OCI-LY1 (cell line): ENCODE measurements at regions not wholly inside any gene's neighbourhood (a gene's known extent, or its start where the extent isn't known, plus 50 kb on each side); places are given as distances from the start of the nearest gene placed in this dataset.

Experiments
- H2AFZ ChIP-seq: fragments of 200-600 bp; sonication (generic), shearing (Covaris generic); 2 replicates; pipeline ENCODE4 v1.6.0; 2014; ENCODE audit warnings: antibody characterized with exemption, mild to moderate bottlenecking, low read length
- H3F3A ChIP-seq: fragments of 200-600 bp; sonication (generic), shearing (Covaris generic); 2 replicates; pipeline ENCODE4 v1.6.0; 2014; ENCODE audit warnings: mild to moderate bottlenecking, antibody characterized with exemption, low read length, moderate library complexity; ENCODE audit not compliant: insufficient read depth
- H3K27ac ChIP-seq: fragments of 200-600 bp; sonication (generic); 2 replicates; pipeline ENCODE4 v1.5.1; 2014; ENCODE audit warnings: low read length, mixed run types, mild to moderate bottlenecking, low read depth; ENCODE audit not compliant: poor library complexity, severe bottlenecking
- H3K27me3 ChIP-seq: fragments of 200-600 bp; sonication (generic); 2 replicates; pipeline ENCODE4 v1.6.0; 2014; ENCODE audit warnings: antibody characterized with exemption, mild to moderate bottlenecking, low read length, moderate library complexity; ENCODE audit not compliant: insufficient read depth
- H3K36me3 ChIP-seq: fragments of 200-600 bp; sonication (generic); 2 replicates; pipeline ENCODE4 v1.6.1; 2014; ENCODE audit warnings: mild to moderate bottlenecking, antibody characterized with exemption, low read length, moderate library complexity, mixed read lengths; ENCODE audit not compliant: insufficient read depth
- H3K4me1 ChIP-seq: fragments of 200-600 bp; sonication (generic); 2 replicates; pipeline ENCODE4 v1.5.1; 2014; ENCODE audit warnings: mild to moderate bottlenecking, low read length, moderate library complexity; ENCODE audit not compliant: insufficient read depth, severe bottlenecking
- H3K4me2 ChIP-seq: fragments of 200-600 bp; sonication (generic), shearing (Covaris generic); 2 replicates; pipeline ENCODE4 v1.6.1; 2014; ENCODE audit warnings: low read length
- H3K4me3 ChIP-seq: fragments of 200-600 bp; sonication (generic); 2 replicates; pipeline ENCODE4 v1.5.1; 2014; ENCODE audit warnings: low read length, low read depth, mild to moderate bottlenecking, mixed read lengths; ENCODE audit not compliant: poor library complexity, severe bottlenecking
- H3K79me2 ChIP-seq: fragments of 200-600 bp; shearing (Covaris generic); 2 replicates; pipeline ENCODE4 v1.6.1; 2016; ENCODE audit warnings: mixed run types, low read length, mixed read lengths; ENCODE audit not compliant: insufficient read depth
- H3K9ac ChIP-seq: fragments of 200-600 bp; sonication (generic), shearing (Covaris generic); 2 replicates; pipeline ENCODE4 v1.6.1; 2014; ENCODE audit warnings: mild to moderate bottlenecking, low read length, mixed read lengths
- H3K9me2 ChIP-seq: fragments of 200-600 bp; sonication (generic), shearing (Covaris generic); 2 replicates; pipeline ENCODE4 v1.6.1; 2014; ENCODE audit warnings: low read depth, mild to moderate bottlenecking, low read length, mixed read lengths
- H3K9me3 ChIP-seq: fragments of 200-600 bp; shearing (Covaris generic); 2 replicates; pipeline ENCODE4 v1.6.1; 2014; ENCODE audit warnings: low read length, mixed read lengths
- H4K20me1 ChIP-seq: fragments of 200-600 bp; sonication (generic), shearing (Covaris generic); 2 replicates; pipeline ENCODE4 v1.6.0; 2016; ENCODE audit warnings: mild to moderate bottlenecking, low read length; ENCODE audit not compliant: insufficient read depth
- EZH2 ChIP-seq: fragments of 200-600 bp; sonication (generic), shearing (Covaris generic); IDR thresholded peaks from 2 replicates; pipeline ENCODE4 v1.8.0; 2017; ENCODE audit warnings: borderline replicate concordance, mixed run types, mild to moderate bottlenecking, antibody characterized with exemption, low read length, moderate library complexity, mixed read lengths
- TF ChIP-seq, protein P1 (sequence below): fragments of 200-600 bp; sonication (generic), shearing (Covaris generic); IDR thresholded peaks from 2 replicates; pipeline ENCODE4 v1.5.1; 2017; ENCODE audit warnings: mild to moderate bottlenecking, antibody characterized with exemption, low read length, moderate library complexity, mixed read lengths

DNA sequence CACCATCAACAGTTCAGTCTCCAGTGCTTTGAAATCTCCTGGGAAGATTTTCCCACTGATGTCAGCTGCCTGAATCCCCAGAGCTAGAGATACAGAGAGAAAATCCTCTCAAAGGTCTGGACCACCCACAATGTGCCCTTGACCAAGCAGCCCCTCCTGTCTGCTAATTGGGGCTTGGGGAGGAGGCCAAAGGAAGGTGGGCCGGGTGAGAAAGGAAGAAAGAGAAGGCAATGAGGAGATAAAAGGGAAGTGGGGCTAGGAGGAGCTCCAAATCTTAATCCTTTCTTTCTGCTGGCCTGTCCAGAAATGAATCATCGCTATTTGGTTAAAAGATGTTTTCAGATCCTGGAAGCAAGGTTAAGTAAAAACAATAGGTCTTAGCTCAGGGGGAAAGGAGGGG, 322.9 kb downstream of the BCL11B start:
- no peak overlapping the region for H3K9ac ChIP-seq
- TF ChIP-seq EZH2 = no peak
- TF ChIP-seq, protein P1, sequence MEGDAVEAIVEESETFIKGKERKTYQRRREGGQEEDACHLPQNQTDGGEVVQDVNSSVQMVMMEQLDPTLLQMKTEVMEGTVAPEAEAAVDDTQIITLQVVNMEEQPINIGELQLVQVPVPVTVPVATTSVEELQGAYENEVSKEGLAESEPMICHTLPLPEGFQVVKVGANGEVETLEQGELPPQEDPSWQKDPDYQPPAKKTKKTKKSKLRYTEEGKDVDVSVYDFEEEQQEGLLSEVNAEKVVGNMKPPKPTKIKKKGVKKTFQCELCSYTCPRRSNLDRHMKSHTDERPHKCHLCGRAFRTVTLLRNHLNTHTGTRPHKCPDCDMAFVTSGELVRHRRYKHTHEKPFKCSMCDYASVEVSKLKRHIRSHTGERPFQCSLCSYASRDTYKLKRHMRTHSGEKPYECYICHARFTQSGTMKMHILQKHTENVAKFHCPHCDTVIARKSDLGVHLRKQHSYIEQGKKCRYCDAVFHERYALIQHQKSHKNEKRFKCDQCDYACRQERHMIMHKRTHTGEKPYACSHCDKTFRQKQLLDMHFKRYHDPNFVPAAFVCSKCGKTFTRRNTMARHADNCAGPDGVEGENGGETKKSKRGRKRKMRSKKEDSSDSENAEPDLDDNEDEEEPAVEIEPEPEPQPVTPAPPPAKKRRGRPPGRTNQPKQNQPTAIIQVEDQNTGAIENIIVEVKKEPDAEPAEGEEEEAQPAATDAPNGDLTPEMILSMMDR = no peak
- no peaks in the 10 kb centered on the region for H3F3A ChIP-seq
- no peak overlapping the region for H3K27ac ChIP-seq
- no peaks in the 10 kb centered on the region for H3K27me3 ChIP-seq
- no peak overlapping the region for H2AFZ ChIP-seq
- no peaks in the 10 kb centered on the region for H3K79me2 ChIP-seq
- no peaks in the 10 kb centered on the region for H4K20me1 ChIP-seq
- no peaks in the 10 kb centered on the region for H3K4me1 ChIP-seq
- no peaks in the 10 kb centered on the region for H3K9me2 ChIP-seq
- no peak overlapping the region for H3K4me2 ChIP-seq
- H3K9me3 ChIP-seq = no peaks in the 10 kb centered on the region
- no peaks in the 10 kb centered on the region for H3K36me3 ChIP-seq
- H3K4me3 ChIP-seq = no peak overlapping the region

DNA sequence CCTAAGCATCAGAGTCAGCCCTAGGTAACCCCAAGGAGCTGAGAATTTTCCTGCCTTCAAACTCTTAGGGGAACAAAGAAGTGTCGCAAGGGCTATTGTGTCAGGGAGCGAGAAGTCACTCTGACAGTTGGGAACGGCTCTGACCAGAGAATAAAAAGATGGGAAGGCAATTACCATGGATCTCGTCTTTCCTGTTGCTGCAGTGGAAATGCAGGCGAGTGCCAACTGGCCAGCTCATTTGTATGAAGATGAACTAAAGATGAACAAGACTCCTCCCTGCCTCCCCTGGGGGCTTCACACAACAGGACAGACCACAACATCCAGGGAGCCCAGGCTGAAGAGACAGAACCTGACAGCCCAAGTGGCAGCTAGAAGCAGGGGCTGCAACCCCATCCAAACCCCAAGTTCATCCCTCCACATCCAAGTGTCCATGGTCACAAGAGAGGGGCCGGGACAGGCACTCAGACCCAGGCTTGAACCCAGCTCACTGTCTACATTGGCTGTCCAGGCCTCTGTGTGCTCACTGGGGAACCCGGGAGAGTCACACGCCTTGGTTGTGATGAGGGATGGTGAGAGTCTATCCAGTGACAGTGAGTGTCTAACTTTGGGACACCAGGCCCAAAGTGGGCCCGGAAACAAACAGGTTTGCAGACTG, 322.4 kb downstream of the BCL11B start:
- H3F3A ChIP-seq = no peaks in the 10 kb centered on the region
- H3K27ac ChIP-seq = no peak overlapping the region
- H3K4me2 ChIP-seq = no peak overlapping the region
- no peak for TF ChIP-seq EZH2
- TF ChIP-seq, protein P1 = no peak
- no peak overlapping the region for H2AFZ ChIP-seq
- H4K20me1 ChIP-seq = no peaks in the 10 kb centered on the region
- no peak overlapping the region for H3K9ac ChIP-seq
- no peaks in the 10 kb centered on the region for H3K36me3 ChIP-seq
- H3K27me3 ChIP-seq = no peaks in the 10 kb centered on the region
- H3K4me1 ChIP-seq = no peaks in the 10 kb centered on the region
- no peak overlapping the region for H3K4me3 ChIP-seq
- no peaks in the 10 kb centered on the region for H3K9me2 ChIP-seq
- H3K79me2 ChIP-seq = no peaks in the 10 kb centered on the region
- no peaks in the 10 kb centered on the region for H3K9me3 ChIP-seq

DNA sequence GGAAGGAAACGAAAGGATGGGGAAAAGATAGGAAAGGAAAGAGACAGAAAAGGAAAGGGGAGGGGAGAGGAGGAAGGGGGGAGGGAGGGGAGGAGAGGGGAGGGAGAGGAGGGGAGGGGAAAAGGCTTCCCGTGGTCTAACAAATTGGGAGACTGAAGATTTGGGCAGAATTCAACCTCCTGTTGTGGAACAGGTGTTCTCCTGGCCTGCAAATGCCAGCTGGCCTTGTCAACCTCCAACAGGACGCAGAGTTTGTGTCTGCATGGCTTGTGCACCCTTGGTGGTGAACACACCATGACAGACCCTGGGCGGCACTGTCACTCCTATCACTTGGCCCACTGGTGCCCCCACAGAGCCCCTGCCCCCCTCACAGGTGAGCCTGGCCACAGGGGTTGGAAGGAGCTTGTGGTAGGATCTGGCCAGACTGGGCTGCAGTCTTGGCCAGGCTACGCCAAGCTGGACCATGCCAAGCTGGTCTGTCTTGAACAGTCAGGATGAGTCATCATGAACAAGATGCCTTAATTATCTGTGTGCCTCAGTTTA, 321.6 kb downstream of the BCL11B start:
- H3K4me1 ChIP-seq = no peaks in the 10 kb centered on the region
- no peaks in the 10 kb centered on the region for H3K36me3 ChIP-seq
- H3F3A ChIP-seq = no peaks in the 10 kb centered on the region
- TF ChIP-seq, protein P1 = no peak
- TF ChIP-seq EZH2 = no peak
- no peak overlapping the region for H3K9ac ChIP-seq
- no peak overlapping the region for H2AFZ ChIP-seq
- H3K9me2 ChIP-seq = no peaks in the 10 kb centered on the region
- H3K27ac ChIP-seq = no peak overlapping the region
- H3K27me3 ChIP-seq = no peaks in the 10 kb centered on the region
- no peaks in the 10 kb centered on the region for H3K9me3 ChIP-seq
- no peaks in the 10 kb centered on the region for H4K20me1 ChIP-seq
- no peaks in the 10 kb centered on the region for H3K79me2 ChIP-seq
- H3K4me2 ChIP-seq = no peak overlapping the region
- H3K4me3 ChIP-seq = no peak overlapping the region
